ENCODE measurements at regions not wholly inside any gene's neighbourhood (a gene's known extent, or its start where the extent isn't known, plus 50 kb on each side); places are given as distances from the start of the nearest gene placed in this dataset.
"Not testable (repeated sequence)": the region's sequence is repeated elsewhere in the genome, so short reads cannot be mapped to it uniquely, and the experiment has no call there.

GRCh38 chr3:177898185-177898584 lies 638.1 kb upstream of the KCNMB2 start:
- no peaks in the 10 kb centered on the region for H3K27me3 ChIP-seq (replicated peaks; ENCODE audit: control insufficient read depth, insufficient read depth, low read length, poor library complexity, severe bottlenecking)
- no peak for DNase-seq
- H3K27ac ChIP-seq (ENCODE audit: insufficient read depth, low read length, poor library complexity, severe bottlenecking), result no peak overlapping the region
- H3K4me3 ChIP-seq (ENCODE audit: insufficient read depth, low read depth, low read length, poor library complexity, severe bottlenecking), result no peak overlapping the region
- no peaks in the 10 kb centered on the region for H3K36me3 ChIP-seq (ENCODE audit: control insufficient read depth, insufficient read depth, low read length)
- no peaks in the 10 kb centered on the region for H3K4me1 ChIP-seq (ENCODE audit: control insufficient read depth, insufficient read depth, low read length, poor library complexity, severe bottlenecking)
- H3K9me3 ChIP-seq (ENCODE audit: control insufficient read depth, low read length), result peaks cover 5% of the 10 kb centered on the region

GRCh38 chr3:177899275-177900067 lies 636.8 kb upstream of the KCNMB2 start:
- no peak overlapping the region for H3K27ac ChIP-seq (ENCODE audit: insufficient read depth, low read length, poor library complexity, severe bottlenecking)
- no peaks in the 10 kb centered on the region for H3K27me3 ChIP-seq (replicated peaks; ENCODE audit: control insufficient read depth, insufficient read depth, low read length, poor library complexity, severe bottlenecking)
- H3K4me3 ChIP-seq (ENCODE audit: insufficient read depth, low read depth, low read length, poor library complexity, severe bottlenecking), result no peak overlapping the region
- H3K36me3 ChIP-seq (ENCODE audit: control insufficient read depth, insufficient read depth, low read length), result no peaks in the 10 kb centered on the region
- H3K4me1 ChIP-seq (ENCODE audit: control insufficient read depth, insufficient read depth, low read length, poor library complexity, severe bottlenecking), result no peaks in the 10 kb centered on the region
- no peak for DNase-seq
- H3K9me3 ChIP-seq (ENCODE audit: control insufficient read depth, low read length), result peaks cover 5% of the 10 kb centered on the region

GRCh38 chr3:177902876-177903275 lies 633.4 kb upstream of the KCNMB2 start:
- no peak for DNase-seq
- Histone ChIP-seq H3K4me1 (ENCODE audit: control insufficient read depth, insufficient read depth, low read length, poor library complexity, severe bottlenecking) (no peaks in the 10 kb centered on the region), H3K27ac (ENCODE audit: insufficient read depth, low read length, poor library complexity, severe bottlenecking) (no peak overlapping the region), H3K9me3 (ENCODE audit: control insufficient read depth, low read length) (peaks cover 5% of the 10 kb centered on the region), H3K36me3 (ENCODE audit: control insufficient read depth, insufficient read depth, low read length) (no peaks in the 10 kb centered on the region), H3K4me3 (ENCODE audit: insufficient read depth, low read depth, low read length, poor library complexity, severe bottlenecking) (no peak overlapping the region), H3K27me3 (replicated peaks; ENCODE audit: control insufficient read depth, insufficient read depth, low read length, poor library complexity, severe bottlenecking) (no peaks in the 10 kb centered on the region)

- H3K9me3 ChIP-seq (ENCODE audit: control insufficient read depth, low read length), result peaks cover 5% of the 10 kb centered on the region
- H3K4me1 ChIP-seq (ENCODE audit: control insufficient read depth, insufficient read depth, low read length, poor library complexity, severe bottlenecking), result no peaks in the 10 kb centered on the region
- no peaks in the 10 kb centered on the region for H3K27me3 ChIP-seq (replicated peaks; ENCODE audit: control insufficient read depth, insufficient read depth, low read length, poor library complexity, severe bottlenecking)
- no peak overlapping the region for H3K4me3 ChIP-seq (ENCODE audit: insufficient read depth, low read depth, low read length, poor library complexity, severe bottlenecking)
- no peak for DNase-seq
- no peak overlapping the region for H3K27ac ChIP-seq (ENCODE audit: insufficient read depth, low read length, poor library complexity, severe bottlenecking)
- no peaks in the 10 kb centered on the region for H3K36me3 ChIP-seq (ENCODE audit: control insufficient read depth, insufficient read depth, low read length)
These were observed 631.6 kb upstream of the KCNMB2 start for GRCh38 chr3:177904621-177905020.

GRCh38 chr3:177905173-177906125 lies 630.8 kb upstream of the KCNMB2 start:
- no peaks in the 10 kb centered on the region for H3K36me3 ChIP-seq (ENCODE audit: control insufficient read depth, insufficient read depth, low read length)
- H3K4me1 ChIP-seq (ENCODE audit: control insufficient read depth, insufficient read depth, low read length, poor library complexity, severe bottlenecking), result no peaks in the 10 kb centered on the region
- no peaks in the 10 kb centered on the region for H3K9me3 ChIP-seq (ENCODE audit: control insufficient read depth, low read length)
- no peak overlapping the region for H3K27ac ChIP-seq (ENCODE audit: insufficient read depth, low read length, poor library complexity, severe bottlenecking)
- no peak overlapping the region for H3K4me3 ChIP-seq (ENCODE audit: insufficient read depth, low read depth, low read length, poor library complexity, severe bottlenecking)
- H3K27me3 ChIP-seq (replicated peaks; ENCODE audit: control insufficient read depth, insufficient read depth, low read length, poor library complexity, severe bottlenecking), result no peaks in the 10 kb centered on the region
- DNase-seq, result no peak

- H3K4me1 ChIP-seq (ENCODE audit: control insufficient read depth, insufficient read depth, low read length, poor library complexity, severe bottlenecking), result no peaks in the 10 kb centered on the region
- no peaks in the 10 kb centered on the region for H3K36me3 ChIP-seq (ENCODE audit: control insufficient read depth, insufficient read depth, low read length)
- no peaks in the 10 kb centered on the region for H3K9me3 ChIP-seq (ENCODE audit: control insufficient read depth, low read length)
- H3K27ac ChIP-seq (ENCODE audit: insufficient read depth, low read length, poor library complexity, severe bottlenecking), result no peak overlapping the region
- no peak for DNase-seq
- H3K4me3 ChIP-seq (ENCODE audit: insufficient read depth, low read depth, low read length, poor library complexity, severe bottlenecking), result no peak overlapping the region
- H3K27me3 ChIP-seq (replicated peaks; ENCODE audit: control insufficient read depth, insufficient read depth, low read length, poor library complexity, severe bottlenecking), result no peaks in the 10 kb centered on the region
These were observed 630.1 kb upstream of the KCNMB2 start for GRCh38 chr3:177906126-177906511.

- H3K4me1 ChIP-seq (ENCODE audit: control insufficient read depth, insufficient read depth, low read length, poor library complexity, severe bottlenecking), result no peaks in the 10 kb centered on the region
- H3K9me3 ChIP-seq (ENCODE audit: control insufficient read depth, low read length), result no peaks in the 10 kb centered on the region
- no peaks in the 10 kb centered on the region for H3K36me3 ChIP-seq (ENCODE audit: control insufficient read depth, insufficient read depth, low read length)
- H3K4me3 ChIP-seq (ENCODE audit: insufficient read depth, low read depth, low read length, poor library complexity, severe bottlenecking), result no peak overlapping the region
- no peak for DNase-seq
- no peak overlapping the region for H3K27ac ChIP-seq (ENCODE audit: insufficient read depth, low read length, poor library complexity, severe bottlenecking)
- no peaks in the 10 kb centered on the region for H3K27me3 ChIP-seq (replicated peaks; ENCODE audit: control insufficient read depth, insufficient read depth, low read length, poor library complexity, severe bottlenecking)
These were observed 629.5 kb upstream of the KCNMB2 start for GRCh38 chr3:177906578-177907229.

- H3K4me3 ChIP-seq (ENCODE audit: insufficient read depth, low read depth, low read length, poor library complexity, severe bottlenecking); H3K9me3 ChIP-seq (ENCODE audit: control insufficient read depth, low read length); DNase-seq; H3K4me1 ChIP-seq (ENCODE audit: control insufficient read depth, insufficient read depth, low read length, poor library complexity, severe bottlenecking); H3K27ac ChIP-seq (ENCODE audit: insufficient read depth, low read length, poor library complexity, severe bottlenecking); H3K36me3 ChIP-seq (ENCODE audit: control insufficient read depth, insufficient read depth, low read length); H3K27me3 ChIP-seq (replicated peaks; ENCODE audit: control insufficient read depth, insufficient read depth, low read length, poor library complexity, severe bottlenecking): not testable (repeated sequence)
These were observed 626.7 kb upstream of the KCNMB2 start for GRCh38 chr3:177909530-177909929.

GRCh38 chr3:177914224-177914623 lies 622.0 kb upstream of the KCNMB2 start:
- Histone ChIP-seq H3K36me3 (ENCODE audit: control insufficient read depth, insufficient read depth, low read length) (no peaks in the 10 kb centered on the region), H3K4me3 (ENCODE audit: insufficient read depth, low read depth, low read length, poor library complexity, severe bottlenecking) (no peak overlapping the region), H3K4me1 (ENCODE audit: control insufficient read depth, insufficient read depth, low read length, poor library complexity, severe bottlenecking) (no peaks in the 10 kb centered on the region), H3K9me3 (ENCODE audit: control insufficient read depth, low read length) (no peaks in the 10 kb centered on the region), H3K27ac (ENCODE audit: insufficient read depth, low read length, poor library complexity, severe bottlenecking) (no peak overlapping the region), H3K27me3 (replicated peaks; ENCODE audit: control insufficient read depth, insufficient read depth, low read length, poor library complexity, severe bottlenecking) (no peaks in the 10 kb centered on the region)
- no peak for DNase-seq
